OCI-LY1 (cell line): ENCODE measurements at regions not wholly inside any gene's neighbourhood (a gene's known extent, or its start where the extent isn't known, plus 50 kb on each side); places are given as distances from the start of the nearest gene placed in this dataset.

Experiments used
- H2AFZ ChIP-seq: fragments of 200-600 bp; sonication (generic), shearing (Covaris generic); 2 replicates; pipeline ENCODE4 v1.6.0; 2014; ENCODE audit warnings: antibody characterized with exemption, mild to moderate bottlenecking, low read length
- H3F3A ChIP-seq: fragments of 200-600 bp; sonication (generic), shearing (Covaris generic); 2 replicates; pipeline ENCODE4 v1.6.0; 2014; ENCODE audit warnings: mild to moderate bottlenecking, antibody characterized with exemption, low read length, moderate library complexity; ENCODE audit not compliant: insufficient read depth
- H3K27ac ChIP-seq: fragments of 200-600 bp; sonication (generic); 2 replicates; pipeline ENCODE4 v1.5.1; 2014; ENCODE audit warnings: low read length, mixed run types, mild to moderate bottlenecking, low read depth; ENCODE audit not compliant: poor library complexity, severe bottlenecking
- H3K27me3 ChIP-seq: fragments of 200-600 bp; sonication (generic); 2 replicates; pipeline ENCODE4 v1.6.0; 2014; ENCODE audit warnings: antibody characterized with exemption, mild to moderate bottlenecking, low read length, moderate library complexity; ENCODE audit not compliant: insufficient read depth
- H3K36me3 ChIP-seq: fragments of 200-600 bp; sonication (generic); 2 replicates; pipeline ENCODE4 v1.6.1; 2014; ENCODE audit warnings: mild to moderate bottlenecking, antibody characterized with exemption, low read length, moderate library complexity, mixed read lengths; ENCODE audit not compliant: insufficient read depth
- H3K4me1 ChIP-seq: fragments of 200-600 bp; sonication (generic); 2 replicates; pipeline ENCODE4 v1.5.1; 2014; ENCODE audit warnings: mild to moderate bottlenecking, low read length, moderate library complexity; ENCODE audit not compliant: insufficient read depth, severe bottlenecking
- H3K4me2 ChIP-seq: fragments of 200-600 bp; sonication (generic), shearing (Covaris generic); 2 replicates; pipeline ENCODE4 v1.6.1; 2014; ENCODE audit warnings: low read length
- H3K4me3 ChIP-seq: fragments of 200-600 bp; sonication (generic); 2 replicates; pipeline ENCODE4 v1.5.1; 2014; ENCODE audit warnings: low read length, low read depth, mild to moderate bottlenecking, mixed read lengths; ENCODE audit not compliant: poor library complexity, severe bottlenecking
- H3K79me2 ChIP-seq: fragments of 200-600 bp; shearing (Covaris generic); 2 replicates; pipeline ENCODE4 v1.6.1; 2016; ENCODE audit warnings: mixed run types, low read length, mixed read lengths; ENCODE audit not compliant: insufficient read depth
- H3K9ac ChIP-seq: fragments of 200-600 bp; sonication (generic), shearing (Covaris generic); 2 replicates; pipeline ENCODE4 v1.6.1; 2014; ENCODE audit warnings: mild to moderate bottlenecking, low read length, mixed read lengths
- H3K9me2 ChIP-seq: fragments of 200-600 bp; sonication (generic), shearing (Covaris generic); 2 replicates; pipeline ENCODE4 v1.6.1; 2014; ENCODE audit warnings: low read depth, mild to moderate bottlenecking, low read length, mixed read lengths
- H3K9me3 ChIP-seq: fragments of 200-600 bp; shearing (Covaris generic); 2 replicates; pipeline ENCODE4 v1.6.1; 2014; ENCODE audit warnings: low read length, mixed read lengths
- H4K20me1 ChIP-seq: fragments of 200-600 bp; sonication (generic), shearing (Covaris generic); 2 replicates; pipeline ENCODE4 v1.6.0; 2016; ENCODE audit warnings: mild to moderate bottlenecking, low read length; ENCODE audit not compliant: insufficient read depth
- CTCF ChIP-seq: fragments of 200-600 bp; sonication (generic), shearing (Covaris generic); IDR thresholded peaks from 2 replicates; pipeline ENCODE4 v1.5.1; 2017; ENCODE audit warnings: mild to moderate bottlenecking, antibody characterized with exemption, low read length, moderate library complexity, mixed read lengths
- EZH2 ChIP-seq: fragments of 200-600 bp; sonication (generic), shearing (Covaris generic); IDR thresholded peaks from 2 replicates; pipeline ENCODE4 v1.8.0; 2017; ENCODE audit warnings: borderline replicate concordance, mixed run types, mild to moderate bottlenecking, antibody characterized with exemption, low read length, moderate library complexity, mixed read lengths

DNA sequence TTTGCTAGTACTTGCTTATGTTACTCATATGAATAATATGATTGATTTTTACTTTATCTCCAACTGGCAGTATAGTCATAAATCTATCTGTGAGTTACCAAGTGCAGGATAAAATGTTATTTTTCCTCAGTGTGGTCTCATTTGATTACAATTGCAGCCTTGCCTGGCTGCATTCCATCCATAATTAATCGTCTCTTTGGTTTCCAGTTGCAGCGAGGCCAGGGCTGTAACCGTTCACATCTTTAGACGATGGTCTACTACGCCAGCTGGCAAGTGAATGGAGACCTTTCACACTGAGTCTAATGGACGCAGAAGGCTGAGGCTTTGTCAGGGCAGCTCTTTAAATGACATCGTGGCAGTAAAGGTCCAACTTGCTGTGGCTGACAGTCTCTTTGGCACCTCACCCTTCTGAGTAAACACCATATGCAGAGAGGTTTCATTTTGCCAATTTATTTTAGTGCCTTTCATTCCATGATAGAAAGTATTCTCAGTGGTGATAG, 84.0 kb downstream of the ARL4A start:
- H3K79me2 ChIP-seq, result no peaks in the 10 kb centered on the region
- H3K4me3 ChIP-seq, result no peak overlapping the region
- H4K20me1 ChIP-seq, result no peaks in the 10 kb centered on the region
- H3K4me2 ChIP-seq, result no peak overlapping the region
- H3K9me2 ChIP-seq, result no peaks in the 10 kb centered on the region
- TF ChIP-seq EZH2 (no peak), CTCF (no peak)
- H2AFZ ChIP-seq, result no peak overlapping the region
- no peak overlapping the region for H3K9ac ChIP-seq
- H3K27me3 ChIP-seq, result no peaks in the 10 kb centered on the region
- H3K36me3 ChIP-seq, result no peaks in the 10 kb centered on the region
- H3K9me3 ChIP-seq, result no peaks in the 10 kb centered on the region
- no peak overlapping the region for H3K27ac ChIP-seq
- H3K4me1 ChIP-seq, result no peaks in the 10 kb centered on the region
- H3F3A ChIP-seq, result no peaks in the 10 kb centered on the region

DNA sequence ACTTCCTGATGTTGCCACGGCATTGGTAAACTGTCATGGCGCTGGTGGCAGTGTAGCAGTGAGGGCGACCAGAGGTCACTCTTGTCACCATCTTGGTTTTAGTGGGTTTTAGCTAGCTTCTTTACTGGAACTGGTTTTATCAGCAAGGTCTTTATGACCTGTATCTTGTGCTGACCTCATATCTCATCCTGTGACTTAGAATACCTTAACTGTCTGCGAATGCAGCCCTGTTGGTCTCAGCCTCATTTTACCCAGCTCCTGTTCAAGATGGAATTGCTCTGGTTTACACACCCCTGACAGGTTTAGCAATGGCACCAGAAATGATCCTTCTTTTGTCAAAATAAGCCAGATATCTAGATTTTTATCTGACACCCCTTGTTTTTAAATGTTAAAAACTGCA, 85.3 kb downstream of the ARL4A start:
- no peak overlapping the region for H3K4me3 ChIP-seq
- H3K79me2 ChIP-seq, result no peaks in the 10 kb centered on the region
- H3K36me3 ChIP-seq, result no peaks in the 10 kb centered on the region
- no peaks in the 10 kb centered on the region for H4K20me1 ChIP-seq
- H3K4me2 ChIP-seq, result no peak overlapping the region
- no peak overlapping the region for H2AFZ ChIP-seq
- no peaks in the 10 kb centered on the region for H3K27me3 ChIP-seq
- no peaks in the 10 kb centered on the region for H3K9me3 ChIP-seq
- TF ChIP-seq EZH2 (no peak), CTCF (no peak)
- no peak overlapping the region for H3K27ac ChIP-seq
- H3F3A ChIP-seq, result no peaks in the 10 kb centered on the region
- no peaks in the 10 kb centered on the region for H3K9me2 ChIP-seq
- H3K4me1 ChIP-seq, result no peaks in the 10 kb centered on the region
- H3K9ac ChIP-seq, result no peak overlapping the region

- H3K4me2 ChIP-seq, result no peak overlapping the region
- no peak overlapping the region for H3K27ac ChIP-seq
- H3K4me3 ChIP-seq, result no peak overlapping the region
- H3K36me3 ChIP-seq, result no peaks in the 10 kb centered on the region
- H3K4me1 ChIP-seq, result no peaks in the 10 kb centered on the region
- H3F3A ChIP-seq, result no peaks in the 10 kb centered on the region
- no peaks in the 10 kb centered on the region for H3K9me3 ChIP-seq
- TF ChIP-seq CTCF (no peak), EZH2 (no peak)
- no peak overlapping the region for H3K9ac ChIP-seq
- no peaks in the 10 kb centered on the region for H3K9me2 ChIP-seq
- no peaks in the 10 kb centered on the region for H4K20me1 ChIP-seq
- no peak overlapping the region for H2AFZ ChIP-seq
- no peaks in the 10 kb centered on the region for H3K79me2 ChIP-seq
- H3K27me3 ChIP-seq, result no peaks in the 10 kb centered on the region
These were observed 89.8 kb downstream of the ARL4A start for GRCh38 chr7:12777257-12777656.
